KBM-7 (cell line): ENCODE measurements at regions not wholly inside any gene's neighbourhood (a gene's known extent, or its start where the extent isn't known, plus 50 kb on each side); places are given as distances from the start of the nearest gene placed in this dataset.
A peak's percentile ranks its signal among the peaks of the same experiment; 100 is the strongest.

Source experiments
- DNase-seq: peaks from one replicate; pipeline ENCODE4 v3.0.0-alpha.2; 2015
- in situ Hi-C: fragments of 300-500 bp; cut with MboI; formaldehyde crosslinking; loops from 2 replicates; pipeline ENCODE4 v1.14.3; 2020; ENCODE audit warnings: low sequenced_read_pairs, low pct_unique_long_range_greater_than_20kb, mixed read lengths

- DNase-seq = no peak
- in situ Hi-C loops = no loop called here
Measured at GRCh38 chr1:25045480-25046193, 115.6 kb upstream of the RUNX3 start.

GRCh38 chr1:25043228-25043580 is 113.1 kb upstream of the RUNX3 start:
- in situ Hi-C loops = no loop called here
- no peak for DNase-seq

GRCh38 chr1:25042331-25043227 is 112.5 kb upstream of the RUNX3 start:
- in situ Hi-C loops = no loop called here
- DNase-seq = no peak

- DNase-seq = no peak
- in situ Hi-C loops = no loop called here
Measured at GRCh38 chr1:25041916-25042315, 111.8 kb upstream of the RUNX3 start.

GRCh38 chr1:25040122-25040685 is 110.1 kb upstream of the RUNX3 start:
- in situ Hi-C loops = no loop called here

GRCh38 chr1:25039229-25039628 is 109.2 kb upstream of the RUNX3 start:
- DNase-seq = no peak
- in situ Hi-C loops = no loop called here

More at GRCh38 chr1:25040122-25040685, 110.1 kb upstream of the RUNX3 start:
- DNase-seq = no peak

GRCh38 chr1:25038699-25039098 is 108.6 kb upstream of the RUNX3 start:
- no peak for DNase-seq
- in situ Hi-C loops = no loop called here

- in situ Hi-C loops = no loop called here
- peak; percentile 88 for DNase-seq
Measured at GRCh38 chr1:25037174-25038074, 107.3 kb upstream of the RUNX3 start.

- in situ Hi-C loops = no loop called here
Measured at GRCh38 chr1:25036117-25036546, 106.1 kb upstream of the RUNX3 start.

GRCh38 chr1:25035523-25036116 is 105.5 kb upstream of the RUNX3 start:
- in situ Hi-C loops = no loop called here
- DNase-seq = no peak

More at GRCh38 chr1:25036117-25036546, 106.1 kb upstream of the RUNX3 start:
- DNase-seq = no peak

- no peak for DNase-seq
- in situ Hi-C loops = no loop called here
Measured at GRCh38 chr1:25034736-25035522, 104.9 kb upstream of the RUNX3 start.

GRCh38 chr1:25033828-25034705 is 104.0 kb upstream of the RUNX3 start:
- in situ Hi-C loops = no loop called here
- DNase-seq = peak; percentile 99

- in situ Hi-C loops = no loop called here
- DNase-seq = no peak
Measured at GRCh38 chr1:25033030-25033827, 103.2 kb upstream of the RUNX3 start.

- in situ Hi-C loops = no loop called here
- DNase-seq = no peak
Measured at GRCh38 chr1:25031966-25032667, 102.0 kb upstream of the RUNX3 start.

GRCh38 chr1:25031601-25031965 is 101.5 kb upstream of the RUNX3 start:
- no peak for DNase-seq
- in situ Hi-C loops = no loop called here
